ENCODE measurements at regions not wholly inside any gene's neighbourhood (a gene's known extent, or its start where the extent isn't known, plus 50 kb on each side); places are given as distances from the start of the nearest gene placed in this dataset.

DNA sequence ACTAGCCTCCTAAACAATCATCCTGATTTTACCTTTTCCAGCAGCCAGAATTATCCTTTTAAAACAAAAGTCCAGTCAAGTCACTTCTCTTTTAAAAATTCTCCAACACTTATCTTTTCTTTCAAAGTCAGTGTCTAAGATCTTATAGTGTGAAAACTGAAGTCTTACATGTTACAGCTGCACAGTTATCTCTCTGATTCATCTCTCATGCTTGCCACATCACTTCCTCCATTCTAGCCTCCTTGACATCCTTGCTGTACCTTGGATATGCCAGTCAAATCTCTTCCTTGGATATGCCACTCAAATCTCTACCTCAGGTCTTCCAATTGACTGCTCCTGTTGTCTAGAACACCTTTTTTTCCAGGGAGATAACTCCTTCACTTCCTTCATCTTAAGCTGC lies 361.7 kb upstream of the FTMT start:
- TF ChIP-seq, protein P1, sequence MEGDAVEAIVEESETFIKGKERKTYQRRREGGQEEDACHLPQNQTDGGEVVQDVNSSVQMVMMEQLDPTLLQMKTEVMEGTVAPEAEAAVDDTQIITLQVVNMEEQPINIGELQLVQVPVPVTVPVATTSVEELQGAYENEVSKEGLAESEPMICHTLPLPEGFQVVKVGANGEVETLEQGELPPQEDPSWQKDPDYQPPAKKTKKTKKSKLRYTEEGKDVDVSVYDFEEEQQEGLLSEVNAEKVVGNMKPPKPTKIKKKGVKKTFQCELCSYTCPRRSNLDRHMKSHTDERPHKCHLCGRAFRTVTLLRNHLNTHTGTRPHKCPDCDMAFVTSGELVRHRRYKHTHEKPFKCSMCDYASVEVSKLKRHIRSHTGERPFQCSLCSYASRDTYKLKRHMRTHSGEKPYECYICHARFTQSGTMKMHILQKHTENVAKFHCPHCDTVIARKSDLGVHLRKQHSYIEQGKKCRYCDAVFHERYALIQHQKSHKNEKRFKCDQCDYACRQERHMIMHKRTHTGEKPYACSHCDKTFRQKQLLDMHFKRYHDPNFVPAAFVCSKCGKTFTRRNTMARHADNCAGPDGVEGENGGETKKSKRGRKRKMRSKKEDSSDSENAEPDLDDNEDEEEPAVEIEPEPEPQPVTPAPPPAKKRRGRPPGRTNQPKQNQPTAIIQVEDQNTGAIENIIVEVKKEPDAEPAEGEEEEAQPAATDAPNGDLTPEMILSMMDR (IDR thresholded peaks at IDR 0.05), result no peak
- TF ChIP-seq POLR2A (IDR thresholded peaks at IDR 0.05), result no peak

Measured in heart left ventricle (tissue), 13 donors.